Astrocyte (in vitro differentiated cells and primary cell): ENCODE measurements at regions not wholly inside any gene's neighbourhood (a gene's known extent, or its start where the extent isn't known, plus 50 kb on each side); places are given as distances from the start of the nearest gene placed in this dataset.
A peak's percentile ranks its signal among the peaks of the same experiment; 100 is the strongest.

ENCODE experiments used
- DNase-seq: peaks from one replicate; pipeline ENCODE4 v3.0.0-alpha.2; 2010; ENCODE audit warnings: low read depth
- FAIRE-seq: peaks from 2 replicates; lab custom pipeline; 2011; peaks lifted over from hg19 to GRCh38; lab: Jason Lieb, UNC
- H2AFZ ChIP-seq: 2 replicates; pipeline ENCODE4 v1.6.0; 2012; ENCODE audit warnings: low read depth, low read length, inconsistent platforms
- H3K27ac ChIP-seq: 2 replicates; pipeline ENCODE4 v1.5.1; 2011; ENCODE audit warnings: low read depth, low read length, inconsistent platforms
- H3K27me3 ChIP-seq: 2 replicates; pipeline ENCODE4 v1.6.0; 2011; ENCODE audit warnings: low read length, inconsistent platforms; ENCODE audit not compliant: insufficient read depth
- H3K36me3 ChIP-seq: 2 replicates; pipeline ENCODE4 v1.5.1; 2011; ENCODE audit warnings: low read length, inconsistent platforms; ENCODE audit not compliant: insufficient read depth
- H3K4me1 ChIP-seq: 2 replicates; pipeline ENCODE4 v1.5.1; 2011; ENCODE audit warnings: low read length, inconsistent platforms; ENCODE audit not compliant: insufficient read depth
- H3K4me2 ChIP-seq: 2 replicates; pipeline ENCODE4 v1.6.0; 2012; ENCODE audit warnings: low read length, inconsistent platforms
- H3K4me3 ChIP-seq: 2 replicates; pipeline ENCODE4 v1.5.1; 2011; ENCODE audit warnings: low read depth, mild to moderate bottlenecking, low read length, inconsistent platforms; ENCODE audit not compliant: insufficient read depth
- H3K79me2 ChIP-seq: 2 replicates; pipeline ENCODE4 v1.6.0; 2012; ENCODE audit warnings: mild to moderate bottlenecking, low read length, inconsistent platforms; ENCODE audit not compliant: insufficient read depth
- H3K9ac ChIP-seq: 2 replicates; pipeline ENCODE4 v1.6.0; 2012; ENCODE audit warnings: mild to moderate bottlenecking, low read length, inconsistent platforms
- H3K9me3 ChIP-seq: 2 replicates; pipeline ENCODE4 v1.5.1; 2012; ENCODE audit warnings: low read depth, mild to moderate bottlenecking, low read length, inconsistent platforms; ENCODE audit not compliant: insufficient read depth
- H4K20me1 ChIP-seq: 2 replicates; pipeline ENCODE4 v1.6.0; 2012; ENCODE audit warnings: low read length, inconsistent platforms; ENCODE audit not compliant: insufficient read depth
- H3K27ac Mint-ChIP-seq: one replicate; pipeline ENCODE4 v1.8.0; 2021; ENCODE audit warnings: mild to moderate bottlenecking, mixed read lengths; ENCODE audit not compliant: unreplicated experiment
- H3K27me3 Mint-ChIP-seq: one replicate; pipeline ENCODE4 v1.8.0; 2021; ENCODE audit warnings: low read depth, mixed read lengths; ENCODE audit not compliant: unreplicated experiment
- H3K36me3 Mint-ChIP-seq: one replicate; pipeline ENCODE4 v1.8.0; 2021; ENCODE audit warnings: low read depth, mixed read lengths; ENCODE audit not compliant: unreplicated experiment
- H3K4me1 Mint-ChIP-seq: one replicate; pipeline ENCODE4 v1.8.0; 2021; ENCODE audit warnings: low read depth, mixed read lengths; ENCODE audit not compliant: unreplicated experiment
- H3K4me3 Mint-ChIP-seq: one replicate; pipeline ENCODE4 v1.8.0; 2021; ENCODE audit warnings: mild to moderate bottlenecking, moderate library complexity, mixed read lengths; ENCODE audit not compliant: unreplicated experiment
- H3K9me3 Mint-ChIP-seq: one replicate; pipeline ENCODE4 v1.8.0; 2021; ENCODE audit warnings: mild to moderate bottlenecking, mixed read lengths; ENCODE audit not compliant: unreplicated experiment
- EZH2 ChIP-seq: IDR thresholded peaks from 2 replicates; pipeline ENCODE4 v1.6.1; 2012; ENCODE audit warnings: mild to moderate bottlenecking, low read length, inconsistent platforms; ENCODE audit not compliant: insufficient read depth
- TF ChIP-seq, protein P1 (sequence below): IDR thresholded peaks from 2 replicates; pipeline ENCODE4 v1.5.1; 2011; ENCODE audit warnings: low read depth, mild to moderate bottlenecking, inconsistent platforms, low read length, moderate library complexity; ENCODE audit not compliant: insufficient read depth

DNA sequence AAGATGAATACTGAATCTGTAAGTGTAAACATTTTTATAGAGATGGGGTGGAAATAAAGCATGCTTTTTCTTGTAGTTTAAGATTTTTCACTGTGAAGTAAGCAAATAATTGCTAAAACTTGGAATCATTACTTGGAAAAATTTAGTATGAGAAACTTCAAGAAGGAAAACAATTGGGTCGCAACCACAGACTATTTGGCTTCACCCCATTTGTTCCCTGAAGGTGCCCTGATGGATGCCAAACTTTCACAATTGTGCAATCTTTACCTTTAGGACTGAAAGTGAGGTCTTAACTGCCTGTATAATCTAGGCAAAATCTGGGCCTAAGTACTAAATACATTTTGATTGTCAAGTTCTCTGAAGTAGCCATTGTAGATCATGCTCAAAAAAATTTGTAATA is 330.1 kb downstream of the HDGFL1 start:
- Mint-ChIP-seq H3K27ac (no peak overlapping the region), H3K36me3 (no peaks in the 10 kb centered on the region), H3K4me1 (peaks cover 3% of the 10 kb centered on the region), H3K9me3 (no peaks in the 10 kb centered on the region), H3K27me3 (no peaks in the 10 kb centered on the region), H3K4me3 (no peak overlapping the region)
- no peak overlapping the region for H3K27ac ChIP-seq
- no peaks in the 10 kb centered on the region for H4K20me1 ChIP-seq
- no peaks in the 10 kb centered on the region for H3K36me3 ChIP-seq
- H3K4me3 ChIP-seq = no peak overlapping the region
- no peak overlapping the region for H3K4me2 ChIP-seq
- no peaks in the 10 kb centered on the region for H3K79me2 ChIP-seq
- H2AFZ ChIP-seq = no peak overlapping the region
- FAIRE-seq = no peak
- peak; percentile 48 for DNase-seq
- H3K4me1 ChIP-seq = no peaks in the 10 kb centered on the region
- no peaks in the 10 kb centered on the region for H3K27me3 ChIP-seq
- no peaks in the 10 kb centered on the region for H3K9me3 ChIP-seq
- no peak for TF ChIP-seq EZH2
- TF ChIP-seq, protein P1, sequence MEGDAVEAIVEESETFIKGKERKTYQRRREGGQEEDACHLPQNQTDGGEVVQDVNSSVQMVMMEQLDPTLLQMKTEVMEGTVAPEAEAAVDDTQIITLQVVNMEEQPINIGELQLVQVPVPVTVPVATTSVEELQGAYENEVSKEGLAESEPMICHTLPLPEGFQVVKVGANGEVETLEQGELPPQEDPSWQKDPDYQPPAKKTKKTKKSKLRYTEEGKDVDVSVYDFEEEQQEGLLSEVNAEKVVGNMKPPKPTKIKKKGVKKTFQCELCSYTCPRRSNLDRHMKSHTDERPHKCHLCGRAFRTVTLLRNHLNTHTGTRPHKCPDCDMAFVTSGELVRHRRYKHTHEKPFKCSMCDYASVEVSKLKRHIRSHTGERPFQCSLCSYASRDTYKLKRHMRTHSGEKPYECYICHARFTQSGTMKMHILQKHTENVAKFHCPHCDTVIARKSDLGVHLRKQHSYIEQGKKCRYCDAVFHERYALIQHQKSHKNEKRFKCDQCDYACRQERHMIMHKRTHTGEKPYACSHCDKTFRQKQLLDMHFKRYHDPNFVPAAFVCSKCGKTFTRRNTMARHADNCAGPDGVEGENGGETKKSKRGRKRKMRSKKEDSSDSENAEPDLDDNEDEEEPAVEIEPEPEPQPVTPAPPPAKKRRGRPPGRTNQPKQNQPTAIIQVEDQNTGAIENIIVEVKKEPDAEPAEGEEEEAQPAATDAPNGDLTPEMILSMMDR = no peak
- no peak overlapping the region for H3K9ac ChIP-seq

- no peaks in the 10 kb centered on the region for H3K9me3 ChIP-seq
- Mint-ChIP-seq H3K9me3 (no peaks in the 10 kb centered on the region), H3K4me3 (no peak overlapping the region), H3K27ac (no peak overlapping the region), H3K27me3 (no peaks in the 10 kb centered on the region), H3K36me3 (no peaks in the 10 kb centered on the region), H3K4me1 (peaks cover 9% of the 10 kb centered on the region)
- no peak overlapping the region for H3K9ac ChIP-seq
- no peaks in the 10 kb centered on the region for H3K4me1 ChIP-seq
- H3K4me3 ChIP-seq = no peak overlapping the region
- no peaks in the 10 kb centered on the region for H3K36me3 ChIP-seq
- no peak for TF ChIP-seq EZH2
- TF ChIP-seq, protein P1 = no peak
- H3K79me2 ChIP-seq = no peaks in the 10 kb centered on the region
- no peaks in the 10 kb centered on the region for H3K27me3 ChIP-seq
- no peaks in the 10 kb centered on the region for H4K20me1 ChIP-seq
- no peak for FAIRE-seq
- H3K27ac ChIP-seq = no peak overlapping the region
- no peak for DNase-seq
- no peak overlapping the region for H3K4me2 ChIP-seq
- H2AFZ ChIP-seq = no peak overlapping the region
These were observed 334.5 kb downstream of the HDGFL1 start for GRCh38 chr6:22903826-22904225.

DNA sequence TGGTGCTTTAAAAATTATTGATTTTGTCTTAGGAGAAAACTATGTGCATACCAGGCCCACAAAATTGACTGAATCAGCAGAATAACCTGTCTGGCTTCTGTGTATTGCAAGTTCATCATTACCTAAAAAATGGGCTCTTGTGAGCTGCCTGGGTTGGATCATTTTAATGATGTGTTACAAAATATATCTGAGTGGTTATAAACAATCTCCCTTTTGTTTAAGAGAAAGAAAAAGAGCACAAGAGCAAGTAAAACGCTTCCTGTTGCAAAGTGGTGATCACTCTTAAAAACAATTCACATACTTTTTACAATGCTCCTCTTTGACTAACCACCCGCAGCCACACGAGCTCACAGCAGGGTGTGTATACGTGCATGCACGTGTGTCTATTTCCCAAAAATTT is 335.1 kb downstream of the HDGFL1 start:
- Histone ChIP-seq H2AFZ (no peak overlapping the region), H3K36me3 (no peaks in the 10 kb centered on the region), H3K27me3 (no peaks in the 10 kb centered on the region), H3K4me1 (no peaks in the 10 kb centered on the region), H4K20me1 (no peaks in the 10 kb centered on the region), H3K9me3 (no peaks in the 10 kb centered on the region), H3K4me3 (no peak overlapping the region), H3K79me2 (no peaks in the 10 kb centered on the region), H3K27ac (no peak overlapping the region), H3K4me2 (no peak overlapping the region), H3K9ac (no peak overlapping the region)
- FAIRE-seq = no peak
- H3K4me3 Mint-ChIP-seq = no peak overlapping the region
- no peaks in the 10 kb centered on the region for H3K36me3 Mint-ChIP-seq
- TF ChIP-seq, protein P1 = no peak
- DNase-seq = no peak
- no peaks in the 10 kb centered on the region for H3K27me3 Mint-ChIP-seq
- H3K27ac Mint-ChIP-seq = no peak overlapping the region
- H3K4me1 Mint-ChIP-seq = peaks cover 9% of the 10 kb centered on the region
- peaks cover 3% of the 10 kb centered on the region for H3K9me3 Mint-ChIP-seq
